ENCODE measurements at regions not wholly inside any gene's neighbourhood (a gene's known extent, or its start where the extent isn't known, plus 50 kb on each side); places are given as distances from the start of the nearest gene placed in this dataset.

DNA sequence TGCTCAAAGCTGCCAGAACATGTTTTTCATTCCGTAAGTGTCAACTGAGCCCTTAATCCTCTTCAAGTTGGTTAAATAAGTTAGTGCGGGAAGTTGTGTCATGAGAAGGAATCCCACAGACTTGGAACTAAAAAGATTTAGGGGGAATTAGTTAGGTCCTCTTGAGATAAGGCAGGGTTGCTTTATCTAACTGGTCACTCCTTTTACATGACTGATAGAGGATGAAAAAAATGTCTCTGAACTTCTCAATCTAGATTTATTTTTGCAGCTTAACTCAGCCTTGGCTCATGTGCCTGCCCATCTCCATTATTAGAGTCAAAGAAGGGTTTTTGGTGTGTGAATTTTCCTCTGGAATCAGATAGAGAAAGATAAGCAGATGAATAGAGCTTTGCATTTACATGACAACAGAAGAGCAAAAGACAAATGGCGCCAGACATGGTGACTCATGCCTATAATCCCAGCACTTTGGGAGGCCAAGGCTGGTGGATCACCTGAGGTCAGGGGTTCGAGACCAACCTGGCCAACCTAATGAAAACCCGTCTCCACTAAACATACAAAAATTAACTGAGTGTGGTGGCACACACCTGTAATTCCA is 882.9 kb downstream of the RPA4 start:
- TF ChIP-seq, protein P1, sequence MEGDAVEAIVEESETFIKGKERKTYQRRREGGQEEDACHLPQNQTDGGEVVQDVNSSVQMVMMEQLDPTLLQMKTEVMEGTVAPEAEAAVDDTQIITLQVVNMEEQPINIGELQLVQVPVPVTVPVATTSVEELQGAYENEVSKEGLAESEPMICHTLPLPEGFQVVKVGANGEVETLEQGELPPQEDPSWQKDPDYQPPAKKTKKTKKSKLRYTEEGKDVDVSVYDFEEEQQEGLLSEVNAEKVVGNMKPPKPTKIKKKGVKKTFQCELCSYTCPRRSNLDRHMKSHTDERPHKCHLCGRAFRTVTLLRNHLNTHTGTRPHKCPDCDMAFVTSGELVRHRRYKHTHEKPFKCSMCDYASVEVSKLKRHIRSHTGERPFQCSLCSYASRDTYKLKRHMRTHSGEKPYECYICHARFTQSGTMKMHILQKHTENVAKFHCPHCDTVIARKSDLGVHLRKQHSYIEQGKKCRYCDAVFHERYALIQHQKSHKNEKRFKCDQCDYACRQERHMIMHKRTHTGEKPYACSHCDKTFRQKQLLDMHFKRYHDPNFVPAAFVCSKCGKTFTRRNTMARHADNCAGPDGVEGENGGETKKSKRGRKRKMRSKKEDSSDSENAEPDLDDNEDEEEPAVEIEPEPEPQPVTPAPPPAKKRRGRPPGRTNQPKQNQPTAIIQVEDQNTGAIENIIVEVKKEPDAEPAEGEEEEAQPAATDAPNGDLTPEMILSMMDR (conservative IDR thresholded peaks at IDR 0.05 in 1 of 2, IDR thresholded peaks at IDR 0.05 in 1 of 2; ENCODE audit: low read depth in 1 of 2, low read length in 2 of 2): no peak
- no peak for TF ChIP-seq EZH2 (IDR thresholded peaks at IDR 0.05; ENCODE audit: low read length, missing control alignments)
